ENCODE measurements at regions not wholly inside any gene's neighbourhood (a gene's known extent, or its start where the extent isn't known, plus 50 kb on each side); places are given as distances from the start of the nearest gene placed in this dataset.

DNA sequence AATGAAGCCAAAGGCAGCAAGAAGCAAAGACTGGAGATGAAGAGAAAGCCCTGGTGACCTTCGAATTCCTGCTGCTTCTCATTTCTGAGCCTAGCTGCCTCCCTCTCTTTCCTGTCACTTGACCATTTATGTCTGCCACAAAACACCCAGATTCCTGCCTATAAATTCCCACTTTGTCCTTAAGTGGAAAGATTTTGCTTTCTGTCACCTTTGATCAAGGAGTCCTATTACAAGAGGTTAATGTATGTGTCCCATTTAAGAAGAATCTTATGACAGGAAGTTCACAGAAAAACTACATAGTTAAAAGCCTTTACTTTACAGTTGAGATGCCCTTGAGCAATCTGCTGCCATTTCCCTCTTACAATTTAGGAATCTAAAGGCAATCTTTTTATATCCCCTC is 155.7 kb downstream of the GALC start:
- TF ChIP-seq, protein P1, sequence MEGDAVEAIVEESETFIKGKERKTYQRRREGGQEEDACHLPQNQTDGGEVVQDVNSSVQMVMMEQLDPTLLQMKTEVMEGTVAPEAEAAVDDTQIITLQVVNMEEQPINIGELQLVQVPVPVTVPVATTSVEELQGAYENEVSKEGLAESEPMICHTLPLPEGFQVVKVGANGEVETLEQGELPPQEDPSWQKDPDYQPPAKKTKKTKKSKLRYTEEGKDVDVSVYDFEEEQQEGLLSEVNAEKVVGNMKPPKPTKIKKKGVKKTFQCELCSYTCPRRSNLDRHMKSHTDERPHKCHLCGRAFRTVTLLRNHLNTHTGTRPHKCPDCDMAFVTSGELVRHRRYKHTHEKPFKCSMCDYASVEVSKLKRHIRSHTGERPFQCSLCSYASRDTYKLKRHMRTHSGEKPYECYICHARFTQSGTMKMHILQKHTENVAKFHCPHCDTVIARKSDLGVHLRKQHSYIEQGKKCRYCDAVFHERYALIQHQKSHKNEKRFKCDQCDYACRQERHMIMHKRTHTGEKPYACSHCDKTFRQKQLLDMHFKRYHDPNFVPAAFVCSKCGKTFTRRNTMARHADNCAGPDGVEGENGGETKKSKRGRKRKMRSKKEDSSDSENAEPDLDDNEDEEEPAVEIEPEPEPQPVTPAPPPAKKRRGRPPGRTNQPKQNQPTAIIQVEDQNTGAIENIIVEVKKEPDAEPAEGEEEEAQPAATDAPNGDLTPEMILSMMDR (IDR thresholded peaks at IDR 0.05; ENCODE audit: low read length), result no peak
- TF ChIP-seq EZH2phosphoT487 (IDR thresholded peaks at IDR 0.05; ENCODE audit: low read length) (no peak), EZH2 (optimal IDR thresholded peaks at IDR 0.05; ENCODE audit: low read depth, low read length) (no peak)
- Histone ChIP-seq H3K9ac (ENCODE audit: low read length) (no peak overlapping the region), H4K20me1 (ENCODE audit: insufficient read depth, low read length) (no peaks in the 10 kb centered on the region), H3K4me2 (ENCODE audit: low read depth, low read length) (no peak overlapping the region), H3K4me1 (ENCODE audit: low read length) (no peaks in the 10 kb centered on the region), H3F3A (ENCODE audit: insufficient read depth, low read length) (no peaks in the 10 kb centered on the region), H3K9me3 (replicated peaks; ENCODE audit: insufficient read depth, low read length) (no peaks in the 10 kb centered on the region), H3K79me2 (ENCODE audit: low read length) (no peaks in the 10 kb centered on the region), H2AFZ (ENCODE audit: low read length) (no peak overlapping the region), H3K27ac (ENCODE audit: low read length) (no peak overlapping the region), H3K9me2 (replicated peaks; ENCODE audit: insufficient read depth, low read length) (no peaks in the 10 kb centered on the region), H3K4me3 (ENCODE audit: low read length) (no peak overlapping the region), H3K27me3 (replicated peaks; ENCODE audit: insufficient read depth, low read length) (no peaks in the 10 kb centered on the region), H3K36me3 (replicated peaks; ENCODE audit: insufficient read depth, low read length) (no peaks in the 10 kb centered on the region)
- DNase-seq, result no peak

DNA sequence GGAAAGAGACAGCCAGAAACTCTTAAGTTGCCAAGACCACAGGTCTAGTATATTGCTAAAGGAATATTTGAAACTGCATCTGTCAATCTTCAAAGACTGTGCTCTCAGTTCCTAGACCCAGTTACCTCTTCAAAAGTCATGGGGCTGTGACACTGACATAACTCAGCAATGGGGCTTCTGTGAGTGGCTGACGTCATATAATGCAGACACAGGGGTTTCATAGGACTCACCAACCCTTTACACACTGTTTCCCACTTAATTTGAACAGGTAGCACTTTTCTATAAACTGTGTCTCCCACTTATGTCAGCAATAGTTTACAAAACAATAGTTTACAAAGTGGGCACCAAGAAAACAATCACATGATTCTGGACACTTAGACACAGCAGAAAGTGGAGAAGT is 158.4 kb downstream of the GALC start:
- H2AFZ ChIP-seq (ENCODE audit: low read length), result no peak overlapping the region
- H3K36me3 ChIP-seq (replicated peaks; ENCODE audit: insufficient read depth, low read length), result no peaks in the 10 kb centered on the region
- H3K27ac ChIP-seq (ENCODE audit: low read length), result no peak overlapping the region
- DNase-seq, result no peak
- no peaks in the 10 kb centered on the region for H3K9me3 ChIP-seq (replicated peaks; ENCODE audit: insufficient read depth, low read length)
- H3K4me3 ChIP-seq (ENCODE audit: low read length), result no peak overlapping the region
- H3K9ac ChIP-seq (ENCODE audit: low read length), result no peak overlapping the region
- H4K20me1 ChIP-seq (ENCODE audit: insufficient read depth, low read length), result no peaks in the 10 kb centered on the region
- no peaks in the 10 kb centered on the region for H3K4me1 ChIP-seq (ENCODE audit: low read length)
- no peaks in the 10 kb centered on the region for H3K79me2 ChIP-seq (ENCODE audit: low read length)
- H3K27me3 ChIP-seq (replicated peaks; ENCODE audit: insufficient read depth, low read length), result no peaks in the 10 kb centered on the region
- H3F3A ChIP-seq (ENCODE audit: insufficient read depth, low read length), result no peaks in the 10 kb centered on the region
- no peaks in the 10 kb centered on the region for H3K9me2 ChIP-seq (replicated peaks; ENCODE audit: insufficient read depth, low read length)
- TF ChIP-seq, protein P1 (IDR thresholded peaks at IDR 0.05; ENCODE audit: low read length), result no peak
- TF ChIP-seq EZH2 (optimal IDR thresholded peaks at IDR 0.05; ENCODE audit: low read depth, low read length) (no peak), EZH2phosphoT487 (IDR thresholded peaks at IDR 0.05; ENCODE audit: low read length) (no peak)
- H3K4me2 ChIP-seq (ENCODE audit: low read depth, low read length), result no peak overlapping the region

DNA sequence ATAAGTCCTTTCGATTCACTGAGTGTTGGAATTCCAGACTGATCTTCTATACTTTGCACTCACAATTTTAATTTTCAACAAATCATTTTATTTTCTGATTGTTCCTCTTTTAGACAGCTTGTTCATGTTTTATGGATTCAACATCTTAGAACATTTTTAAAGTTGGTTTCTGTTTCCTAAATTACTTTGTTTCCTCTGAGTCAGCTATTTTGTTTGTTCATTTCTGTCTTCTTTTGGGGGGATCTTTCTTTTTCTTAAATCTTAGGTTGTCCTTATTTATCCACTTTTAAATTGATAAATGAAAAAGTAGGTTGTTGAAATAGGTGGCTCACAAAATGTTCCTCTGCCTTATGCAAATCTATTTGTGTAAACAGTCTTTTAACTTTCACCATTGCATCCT is 160.0 kb downstream of the GALC start:
- Histone ChIP-seq H3K4me2 (ENCODE audit: low read depth, low read length) (no peak overlapping the region), H3K27ac (ENCODE audit: low read length) (no peak overlapping the region), H3K9me2 (replicated peaks; ENCODE audit: insufficient read depth, low read length) (no peaks in the 10 kb centered on the region), H4K20me1 (ENCODE audit: insufficient read depth, low read length) (no peaks in the 10 kb centered on the region), H3K9me3 (replicated peaks; ENCODE audit: insufficient read depth, low read length) (no peaks in the 10 kb centered on the region), H3K36me3 (replicated peaks; ENCODE audit: insufficient read depth, low read length) (no peaks in the 10 kb centered on the region), H3K4me3 (ENCODE audit: low read length) (no peak overlapping the region), H3K9ac (ENCODE audit: low read length) (no peak overlapping the region), H2AFZ (ENCODE audit: low read length) (no peak overlapping the region), H3K27me3 (replicated peaks; ENCODE audit: insufficient read depth, low read length) (no peaks in the 10 kb centered on the region), H3K79me2 (ENCODE audit: low read length) (no peaks in the 10 kb centered on the region), H3F3A (ENCODE audit: insufficient read depth, low read length) (no peaks in the 10 kb centered on the region), H3K4me1 (ENCODE audit: low read length) (no peaks in the 10 kb centered on the region)
- TF ChIP-seq EZH2phosphoT487 (IDR thresholded peaks at IDR 0.05; ENCODE audit: low read length), result no peak
- TF ChIP-seq EZH2 (optimal IDR thresholded peaks at IDR 0.05; ENCODE audit: low read depth, low read length), result no peak
- TF ChIP-seq, protein P1 (IDR thresholded peaks at IDR 0.05; ENCODE audit: low read length), result no peak
- no peak for DNase-seq
